ENCODE measurements at regions not wholly inside any gene's neighbourhood (a gene's known extent, or its start where the extent isn't known, plus 50 kb on each side); places are given as distances from the start of the nearest gene placed in this dataset.

- TF ChIP-seq, protein P1, sequence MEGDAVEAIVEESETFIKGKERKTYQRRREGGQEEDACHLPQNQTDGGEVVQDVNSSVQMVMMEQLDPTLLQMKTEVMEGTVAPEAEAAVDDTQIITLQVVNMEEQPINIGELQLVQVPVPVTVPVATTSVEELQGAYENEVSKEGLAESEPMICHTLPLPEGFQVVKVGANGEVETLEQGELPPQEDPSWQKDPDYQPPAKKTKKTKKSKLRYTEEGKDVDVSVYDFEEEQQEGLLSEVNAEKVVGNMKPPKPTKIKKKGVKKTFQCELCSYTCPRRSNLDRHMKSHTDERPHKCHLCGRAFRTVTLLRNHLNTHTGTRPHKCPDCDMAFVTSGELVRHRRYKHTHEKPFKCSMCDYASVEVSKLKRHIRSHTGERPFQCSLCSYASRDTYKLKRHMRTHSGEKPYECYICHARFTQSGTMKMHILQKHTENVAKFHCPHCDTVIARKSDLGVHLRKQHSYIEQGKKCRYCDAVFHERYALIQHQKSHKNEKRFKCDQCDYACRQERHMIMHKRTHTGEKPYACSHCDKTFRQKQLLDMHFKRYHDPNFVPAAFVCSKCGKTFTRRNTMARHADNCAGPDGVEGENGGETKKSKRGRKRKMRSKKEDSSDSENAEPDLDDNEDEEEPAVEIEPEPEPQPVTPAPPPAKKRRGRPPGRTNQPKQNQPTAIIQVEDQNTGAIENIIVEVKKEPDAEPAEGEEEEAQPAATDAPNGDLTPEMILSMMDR (IDR thresholded peaks at IDR 0.05), result no peak
- no peak for TF ChIP-seq POLR2A (IDR thresholded peaks at IDR 0.05)
These were observed 851.6 kb downstream of the PDHA2 start for GRCh38 chr4:96691521-96691920.
